Amniotic stem cell (primary cell): ENCODE measurements at regions not wholly inside any gene's neighbourhood (a gene's known extent, or its start where the extent isn't known, plus 50 kb on each side); places are given as distances from the start of the nearest gene placed in this dataset.
"Not testable (repeated sequence)": the region's sequence is repeated elsewhere in the genome, so short reads cannot be mapped to it uniquely, and the experiment has no call there.

Source experiments
- DNase-seq: peaks from one replicate; lab custom pipeline; 2025; lab: John Stamatoyannopoulos, UW

- DNase-seq, result not testable (repeated sequence)
These were observed 130.7 kb downstream of the UNC93B1 start for GRCh38 chr11:67873223-67873622.

- not testable (repeated sequence) for DNase-seq
These were observed 132.7 kb downstream of the UNC93B1 start for GRCh38 chr11:67871168-67871567.

GRCh38 chr11:67862896-67863295, 141.0 kb downstream of the UNC93B1 start:
- not testable (repeated sequence) for DNase-seq

- DNase-seq, result not testable (repeated sequence)
These were observed 144.3 kb downstream of the UNC93B1 start for GRCh38 chr11:67859513-67860161.

GRCh38 chr11:67850747-67851146, 153.2 kb downstream of the UNC93B1 start:
- not testable (repeated sequence) for DNase-seq

GRCh38 chr11:67849766-67850165, 154.1 kb downstream of the UNC93B1 start:
- not testable (repeated sequence) for DNase-seq

GRCh38 chr11:67847896-67848875, 155.7 kb downstream of the UNC93B1 start:
- DNase-seq, result not testable (repeated sequence)

- DNase-seq, result not testable (repeated sequence)
These were observed 157.6 kb downstream of the UNC93B1 start for GRCh38 chr11:67846303-67846702.

- DNase-seq, result not testable (repeated sequence)
These were observed 158.6 kb downstream of the UNC93B1 start for GRCh38 chr11:67845296-67845695.

- DNase-seq, result not testable (repeated sequence)
These were observed 163.3 kb downstream of the UNC93B1 start for GRCh38 chr11:67840599-67840998.

- not testable (repeated sequence) for DNase-seq
These were observed 155.7 kb upstream of the ALDH3B2 start for GRCh38 chr11:67830152-67830551.

- DNase-seq, result not testable (repeated sequence)
These were observed 152.5 kb upstream of the ALDH3B2 start for GRCh38 chr11:67826951-67827296.

- not testable (repeated sequence) for DNase-seq
These were observed 151.9 kb upstream of the ALDH3B2 start for GRCh38 chr11:67826028-67826950.

- DNase-seq, result not testable (repeated sequence)
These were observed 150.4 kb upstream of the ALDH3B2 start for GRCh38 chr11:67824861-67825260.

- DNase-seq, result no peak
These were observed 145.7 kb upstream of the ALDH3B2 start for GRCh38 chr11:67820081-67820480.

GRCh38 chr11:67817558-67817957, 143.1 kb upstream of the ALDH3B2 start:
- DNase-seq, result not testable (repeated sequence)

GRCh38 chr11:67809301-67809700, 134.9 kb upstream of the ALDH3B2 start:
- DNase-seq, result not testable (repeated sequence)

- not testable (repeated sequence) for DNase-seq
These were observed 133.5 kb upstream of the ALDH3B2 start for GRCh38 chr11:67807896-67808295.

- not testable (repeated sequence) for DNase-seq
These were observed 132.4 kb upstream of the ALDH3B2 start for GRCh38 chr11:67806728-67807235.

- DNase-seq, result not testable (repeated sequence)
These were observed 131.8 kb upstream of the ALDH3B2 start for GRCh38 chr11:67806183-67806582.
